ENCODE measurements at regions not wholly inside any gene's neighbourhood (a gene's known extent, or its start where the extent isn't known, plus 50 kb on each side); places are given as distances from the start of the nearest gene placed in this dataset.
"Not testable (repeated sequence)": the region's sequence is repeated elsewhere in the genome, so short reads cannot be mapped to it uniquely, and the experiment has no call there.

- no peak for DNase-seq
Measured at GRCh38 chr7:34406848-34407530, 251.0 kb upstream of the NPSR1 start.

- no peak for DNase-seq
Measured at GRCh38 chr7:34407586-34407985, 250.4 kb upstream of the NPSR1 start.

GRCh38 chr7:34417781-34418180 is 240.2 kb upstream of the NPSR1 start:
- no peak for DNase-seq

GRCh38 chr7:34421526-34421925 is 236.5 kb upstream of the NPSR1 start:
- DNase-seq: no peak

GRCh38 chr7:34425194-34425593 is 232.8 kb upstream of the NPSR1 start:
- DNase-seq: no peak

GRCh38 chr7:34425631-34426384 is 232.2 kb upstream of the NPSR1 start:
- no peak for DNase-seq

- no peak for DNase-seq
Measured at GRCh38 chr7:34430456-34430855, 227.6 kb upstream of the NPSR1 start.

- no peak for DNase-seq
Measured at GRCh38 chr7:34438436-34438835, 219.6 kb upstream of the NPSR1 start.

GRCh38 chr7:34445653-34446052 is 212.4 kb upstream of the NPSR1 start:
- DNase-seq: no peak

GRCh38 chr7:34448531-34448930 is 209.5 kb upstream of the NPSR1 start:
- DNase-seq: not testable (repeated sequence)

- no peak for DNase-seq
Measured at GRCh38 chr7:34449765-34450164, 208.3 kb upstream of the NPSR1 start.

- DNase-seq: no peak
Measured at GRCh38 chr7:34451183-34451582, 206.8 kb upstream of the NPSR1 start.

GRCh38 chr7:34451923-34452322 is 206.1 kb upstream of the NPSR1 start:
- no peak for DNase-seq

GRCh38 chr7:34452363-34452762 is 205.7 kb upstream of the NPSR1 start:
- DNase-seq: no peak

- no peak for DNase-seq
Measured at GRCh38 chr7:34453150-34453549, 204.9 kb upstream of the NPSR1 start.

- no peak for DNase-seq
Measured at GRCh38 chr7:34454381-34454780, 203.6 kb upstream of the NPSR1 start.

- no peak for DNase-seq
Measured at GRCh38 chr7:34457329-34457728, 200.7 kb upstream of the NPSR1 start.

- no peak for DNase-seq
Measured at GRCh38 chr7:34463830-34464229, 194.2 kb upstream of the NPSR1 start.

GRCh38 chr7:34471844-34472243 is 186.2 kb upstream of the NPSR1 start:
- DNase-seq: no peak

- DNase-seq: no peak
Measured at GRCh38 chr7:34486371-34486770, 171.6 kb upstream of the NPSR1 start.

GRCh38 chr7:34487391-34488115 is 170.5 kb upstream of the NPSR1 start:
- no peak for DNase-seq

- DNase-seq: no peak
Measured at GRCh38 chr7:34488766-34489165, 169.3 kb upstream of the NPSR1 start.

GRCh38 chr7:34491899-34492298 is 166.1 kb upstream of the NPSR1 start:
- no peak for DNase-seq

- no peak for DNase-seq
Measured at GRCh38 chr7:34493752-34494151, 164.3 kb upstream of the NPSR1 start.

Measured in central memory CD4-positive, alpha-beta T cell (primary cell).